HG03439 (cell line): ENCODE measurements at regions not wholly inside any gene's neighbourhood (a gene's known extent, or its start where the extent isn't known, plus 50 kb on each side); places are given as distances from the start of the nearest gene placed in this dataset.

Experiments used
- ATAC-seq: cut with Tn5 transposase; IDR thresholded peaks from one replicate; pipeline ENCODE4 v1.9.1; 2021; ENCODE audit warnings: mild to moderate bottlenecking, moderate library complexity; ENCODE audit not compliant: unreplicated experiment

GRCh38 chr12:24724814-24725213, 224.1 kb downstream of the BCAT1 start:
- no peak for ATAC-seq

DNA sequence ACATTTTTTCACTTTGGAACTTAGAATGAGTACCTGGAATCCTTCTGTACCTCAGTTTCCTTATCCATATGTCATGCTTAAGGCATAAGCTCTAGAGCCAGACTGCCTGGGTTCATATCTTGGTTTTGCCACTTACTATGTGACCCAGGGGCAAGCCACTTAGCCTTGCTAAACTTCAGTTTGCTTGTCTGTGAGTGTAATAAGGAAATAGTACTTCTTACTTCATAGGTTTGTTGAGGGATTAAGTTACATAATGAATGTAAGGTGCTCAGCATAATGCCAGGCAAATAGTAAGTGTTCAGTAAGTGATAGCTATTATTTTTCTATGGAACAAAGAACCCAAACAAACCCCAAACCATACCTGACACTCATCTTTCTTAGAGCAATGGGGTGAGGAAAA, 225.1 kb downstream of the BCAT1 start:
- ATAC-seq, result no peak

- ATAC-seq, result no peak
These were observed 227.7 kb downstream of the BCAT1 start for GRCh38 chr12:24721191-24721590.

GRCh38 chr12:24719293-24719721, 229.6 kb downstream of the BCAT1 start:
- peak; percentile 81 for ATAC-seq

- no peak for ATAC-seq
These were observed 230.3 kb downstream of the BCAT1 start for GRCh38 chr12:24718617-24719016.

- ATAC-seq, result no peak
These were observed 234.7 kb downstream of the BCAT1 start for GRCh38 chr12:24714237-24714636.

DNA sequence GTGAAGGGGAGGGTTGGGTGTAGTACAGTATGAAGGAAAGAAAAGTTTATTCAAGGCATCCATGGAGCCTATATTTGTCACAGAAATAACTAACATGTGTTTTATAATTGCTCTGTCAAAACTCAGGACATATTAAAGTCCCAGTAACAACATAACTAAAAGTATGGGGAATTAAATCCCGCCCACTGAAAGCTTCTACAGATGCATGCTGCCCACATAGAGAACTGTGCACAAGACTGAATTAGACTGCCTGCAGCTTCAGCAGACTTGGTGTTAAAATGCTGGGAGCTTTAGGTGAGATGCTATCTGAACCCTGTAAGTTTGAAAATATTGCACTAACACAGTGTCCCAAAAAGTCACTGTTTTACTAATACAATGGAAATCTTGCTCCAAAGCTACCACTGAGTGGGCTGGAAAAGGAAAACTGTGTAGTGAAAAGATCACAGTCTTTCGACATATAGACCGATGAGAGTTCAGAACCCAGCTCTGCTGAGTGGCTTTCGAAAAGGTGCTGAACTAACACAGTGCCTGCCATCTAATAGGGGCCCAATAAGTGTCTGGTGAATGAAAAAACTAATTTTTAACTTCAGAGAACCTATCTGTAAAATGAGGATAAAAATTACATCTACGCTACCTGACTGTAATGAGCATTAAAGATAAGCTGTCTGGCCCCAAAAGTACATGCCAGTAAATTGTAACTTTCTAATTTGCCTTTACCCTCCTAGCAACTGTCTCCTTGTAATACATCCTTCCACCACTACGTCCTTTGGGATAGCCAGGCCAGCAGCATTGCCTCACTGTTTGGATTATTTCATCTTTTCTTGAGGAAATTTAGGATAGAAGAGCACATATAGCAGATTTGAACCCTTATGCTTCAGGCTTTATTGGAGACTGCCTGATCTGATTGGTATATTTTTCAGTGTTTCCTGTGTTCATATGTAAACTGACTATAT, 237.6 kb downstream of the BCAT1 start:
- ATAC-seq, result no peak

DNA sequence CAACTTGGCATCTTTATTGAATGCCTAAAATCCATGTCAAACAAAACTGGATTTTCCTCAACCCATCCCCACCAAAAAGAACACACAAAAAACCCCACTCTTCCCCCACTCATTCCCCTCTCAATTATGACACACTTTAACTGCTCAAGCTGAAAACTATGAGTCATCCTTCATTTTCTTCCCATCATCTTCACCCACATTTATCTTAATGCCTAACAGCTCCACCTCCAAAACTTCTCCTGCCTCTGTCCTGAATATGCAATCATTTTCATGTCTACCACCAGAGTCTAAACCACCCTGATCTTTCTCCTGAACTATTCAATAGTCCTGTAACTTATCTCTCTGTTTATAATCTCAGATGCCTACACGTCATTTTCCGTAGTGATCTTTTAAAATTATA, 239.7 kb downstream of the BCAT1 start:
- no peak for ATAC-seq

- no peak for ATAC-seq
These were observed 240.2 kb downstream of the BCAT1 start for GRCh38 chr12:24708718-24709117.

DNA sequence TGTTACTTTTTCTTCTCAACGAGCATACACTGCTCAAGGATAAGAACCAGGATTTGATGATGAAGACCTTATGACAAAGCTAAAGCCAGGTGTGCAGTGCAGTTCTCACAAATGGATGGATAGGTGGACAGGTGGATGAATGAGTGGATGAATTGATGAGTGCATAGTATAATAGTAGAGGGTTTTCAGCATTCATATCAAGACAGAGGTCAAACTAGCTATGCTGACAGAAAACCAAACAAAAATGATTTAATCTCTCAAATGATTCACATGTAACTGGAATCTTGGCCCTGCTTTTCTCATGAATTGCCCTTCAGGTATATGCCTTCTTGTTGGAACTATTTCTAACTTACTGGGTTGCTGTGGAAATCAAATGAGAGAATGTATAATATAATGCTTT, 240.9 kb downstream of the BCAT1 start:
- no peak for ATAC-seq

DNA sequence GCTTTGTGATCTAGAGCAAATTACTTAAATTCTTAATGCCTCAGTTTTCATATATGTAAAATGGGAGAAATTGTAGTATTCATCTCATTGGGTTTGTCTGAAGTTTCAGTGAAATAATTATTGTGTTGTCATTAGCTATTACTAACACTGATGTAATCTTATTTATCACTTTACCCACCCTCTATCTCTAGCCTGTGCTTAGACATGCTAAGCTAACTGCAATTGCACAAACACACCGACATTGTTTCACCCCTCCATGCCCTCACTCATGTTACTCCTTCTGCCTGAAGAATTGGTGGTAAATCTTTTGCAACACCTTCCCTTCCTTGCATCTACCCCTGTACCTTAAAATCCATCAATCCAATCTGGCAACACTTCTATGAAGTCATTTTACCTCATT, 241.6 kb downstream of the BCAT1 start:
- ATAC-seq, result no peak

DNA sequence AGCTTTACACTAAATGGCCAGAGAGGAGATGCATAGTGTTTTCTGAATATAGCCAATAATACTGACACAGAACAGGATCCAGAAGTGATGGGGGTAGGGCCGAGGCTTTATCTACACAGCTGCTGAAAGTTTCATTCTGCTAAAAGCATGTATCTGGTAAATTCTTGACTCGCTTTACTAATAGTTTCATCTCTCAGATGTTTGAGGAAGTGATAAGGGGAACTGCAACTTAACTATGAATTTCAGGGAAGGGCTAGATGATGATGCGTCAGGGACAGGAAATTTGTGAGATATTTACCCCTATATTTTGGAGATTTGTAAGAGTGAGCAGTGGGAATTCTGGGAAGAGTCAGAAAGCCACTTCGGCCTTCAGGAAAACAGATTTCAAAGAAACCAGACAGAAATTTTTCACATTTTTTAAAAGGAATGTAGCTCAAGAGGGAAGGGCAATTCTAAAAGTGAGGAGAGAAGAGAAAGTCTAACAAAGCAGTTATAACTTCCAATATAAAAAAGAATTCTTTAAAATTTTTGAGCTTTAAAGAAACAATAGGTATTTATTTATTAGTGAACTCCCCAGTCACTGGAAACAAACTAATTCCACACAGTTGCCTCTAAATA, 243.1 kb downstream of the BCAT1 start:
- ATAC-seq, result peak; percentile 99

GRCh38 chr12:24705216-24705615, 243.7 kb downstream of the BCAT1 start:
- ATAC-seq, result no peak

DNA sequence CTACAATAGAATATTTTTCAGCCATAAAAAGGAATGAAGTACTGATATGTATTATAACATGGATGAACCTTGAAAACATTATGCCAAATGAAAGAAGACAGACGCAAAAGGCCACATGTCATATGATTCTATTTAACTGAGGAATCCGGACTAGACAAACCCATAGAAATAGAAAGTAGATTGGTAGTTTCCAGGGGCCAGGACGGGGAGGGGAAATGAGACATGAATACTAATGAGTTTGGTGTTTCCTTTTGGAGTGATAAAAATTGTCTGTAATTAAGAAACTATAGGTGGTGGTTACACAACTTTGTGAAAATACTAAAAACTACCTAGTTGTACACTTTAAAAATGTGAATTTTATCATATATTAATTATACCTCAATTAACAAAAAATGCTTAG, 247.6 kb downstream of the BCAT1 start:
- ATAC-seq, result no peak

- no peak for ATAC-seq
These were observed 249.9 kb downstream of the BCAT1 start for GRCh38 chr12:24698972-24699371.

DNA sequence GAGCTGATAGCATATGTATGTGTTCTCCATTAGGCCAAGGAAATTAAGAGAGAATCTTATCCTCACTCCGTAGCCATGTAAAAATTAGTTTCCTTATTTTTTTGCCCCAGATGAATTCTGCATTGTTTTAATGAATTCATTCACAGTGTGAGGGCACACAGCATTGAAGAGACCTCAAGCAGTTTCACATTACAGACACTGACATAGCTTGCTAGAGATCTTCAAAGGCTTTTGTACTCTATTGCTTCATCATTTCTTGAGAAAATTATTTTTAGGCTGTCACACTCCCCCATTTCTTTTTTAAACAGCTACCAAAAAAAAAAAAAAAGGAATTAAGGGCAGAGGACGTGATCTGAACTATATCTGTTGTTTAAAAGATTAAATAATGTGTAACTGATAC, 251.1 kb downstream of the BCAT1 start:
- no peak for ATAC-seq

- no peak for ATAC-seq
These were observed 251.6 kb downstream of the BCAT1 start for GRCh38 chr12:24697295-24697694.

DNA sequence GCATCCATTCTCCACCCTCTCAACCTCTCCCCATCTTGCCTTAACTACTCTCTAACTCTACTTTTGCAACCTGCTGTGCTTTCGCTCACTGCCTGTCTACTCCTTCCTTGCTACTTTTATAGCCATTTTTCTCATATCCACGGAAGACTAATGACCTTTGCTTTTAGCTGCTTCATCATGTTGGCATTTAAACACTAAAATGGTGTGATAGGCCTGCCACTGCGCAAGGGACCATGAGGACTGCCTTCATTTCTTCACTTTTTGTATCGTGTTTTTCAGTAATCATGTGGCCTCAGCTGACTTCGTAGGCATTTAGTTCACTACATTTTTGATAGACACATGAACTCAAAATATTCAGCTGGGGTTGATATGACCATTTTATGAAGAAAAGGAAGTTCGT, 252.1 kb downstream of the BCAT1 start:
- no peak for ATAC-seq

- no peak for ATAC-seq
These were observed 253.1 kb downstream of the BCAT1 start for GRCh38 chr12:24695657-24696329.

DNA sequence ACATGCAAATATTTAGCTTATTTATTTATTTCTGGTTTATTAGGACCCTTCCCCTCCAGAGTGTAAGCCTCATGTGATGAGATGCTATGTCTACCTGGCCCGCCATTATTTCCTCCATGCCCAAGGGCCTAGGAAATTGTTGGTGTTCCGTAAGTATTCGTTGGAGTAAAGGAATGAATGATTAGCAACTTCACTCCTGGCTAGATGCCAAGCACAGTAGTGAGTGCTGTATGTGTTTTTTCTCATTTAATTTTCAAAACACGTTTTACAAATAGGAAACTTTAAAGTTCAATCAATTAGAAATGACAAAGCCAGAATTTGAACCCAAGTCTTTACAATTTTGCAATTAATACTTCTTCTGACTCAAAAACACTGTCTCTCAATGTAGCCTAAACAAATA, 253.8 kb downstream of the BCAT1 start:
- no peak for ATAC-seq

DNA sequence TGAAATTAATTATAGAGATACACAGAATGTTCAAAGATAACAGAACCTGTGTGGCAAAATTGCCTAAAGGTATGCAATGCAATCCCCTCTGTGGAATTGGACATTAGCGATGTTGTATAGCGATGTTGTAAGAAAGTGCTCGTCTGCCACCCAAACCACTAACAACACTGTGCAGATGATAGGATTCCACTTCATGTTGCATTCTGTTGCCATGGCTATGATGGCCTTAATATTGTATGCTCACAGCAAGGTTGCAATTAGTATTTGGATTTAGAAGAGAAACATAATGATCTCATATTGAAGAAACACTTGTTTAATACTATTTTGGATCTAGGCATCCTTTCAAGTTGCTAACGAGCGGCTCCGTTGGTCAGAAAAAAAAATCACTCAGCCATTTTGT, 260.3 kb downstream of the BCAT1 start:
- no peak for ATAC-seq

- no peak for ATAC-seq
These were observed 267.3 kb downstream of the BCAT1 start for GRCh38 chr12:24681570-24681969.
